ENCODE measurements at regions not wholly inside any gene's neighbourhood (a gene's known extent, or its start where the extent isn't known, plus 50 kb on each side); places are given as distances from the start of the nearest gene placed in this dataset.
"Not testable (repeated sequence)": the region's sequence is repeated elsewhere in the genome, so short reads cannot be mapped to it uniquely, and the experiment has no call there.

DNA sequence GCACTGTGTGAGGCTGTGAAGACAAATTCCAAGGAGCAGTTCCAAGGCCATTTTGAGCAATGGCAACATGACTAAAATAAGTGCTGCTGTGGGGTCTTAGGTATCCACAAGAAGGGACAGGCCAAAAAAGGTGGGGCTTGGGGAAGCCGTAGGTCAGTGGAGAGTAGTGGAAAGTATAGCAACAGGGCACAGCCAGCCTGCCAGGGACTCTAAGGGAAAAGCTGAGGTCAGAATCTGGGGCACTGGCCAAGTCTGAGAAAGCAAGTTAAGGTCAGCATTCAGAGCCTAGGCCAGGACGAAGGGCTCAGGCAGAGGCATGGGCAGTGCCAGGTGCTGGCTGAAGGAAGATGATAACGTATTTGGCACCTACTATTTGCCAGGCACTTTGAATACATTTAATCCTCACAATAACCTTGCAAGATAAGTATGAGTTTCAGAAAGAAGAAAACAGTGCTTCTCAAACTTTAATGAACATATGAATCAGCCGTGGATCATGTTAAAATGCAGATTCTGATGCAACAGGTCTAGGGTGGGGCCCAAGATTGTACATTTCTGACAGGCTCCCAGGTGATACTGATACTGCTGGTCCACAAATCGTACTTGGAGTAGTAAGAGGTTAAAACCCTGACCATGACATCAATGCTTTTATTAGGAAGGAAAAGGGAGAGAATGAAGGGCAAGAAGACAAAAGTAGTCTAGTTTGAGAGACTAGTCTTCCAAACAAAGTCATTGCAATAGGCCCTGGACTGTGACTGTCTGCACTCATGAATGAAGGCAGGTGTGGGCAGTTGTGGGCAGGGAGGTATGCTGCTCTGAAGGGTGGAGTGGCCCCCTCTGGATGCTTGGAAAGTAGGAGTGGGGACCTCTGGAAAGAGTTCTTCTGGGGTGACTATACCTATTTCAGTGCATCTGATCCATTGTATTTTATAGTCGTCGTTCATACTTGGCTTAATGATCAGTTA is 106.3 kb upstream of the ANKRD28 start:
- DNase-seq: no peak

DNA sequence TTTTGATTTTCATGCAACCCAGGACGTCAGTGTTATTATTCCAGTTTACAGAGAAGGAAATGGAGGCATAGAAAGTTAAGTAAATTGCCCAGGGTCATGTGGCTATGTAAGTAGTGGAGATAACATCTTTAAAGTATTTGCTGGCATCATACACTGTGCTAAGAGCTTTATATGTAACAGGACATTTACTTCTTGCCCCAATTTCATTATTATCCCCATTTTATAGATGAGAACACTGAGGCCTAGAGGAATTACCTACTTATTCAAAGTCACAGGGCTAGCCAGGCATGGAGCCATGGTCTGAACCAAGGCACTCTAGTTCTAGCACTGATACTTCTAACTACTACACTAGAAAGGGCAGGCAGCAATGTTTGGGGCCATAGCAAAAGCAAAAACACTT is 107.3 kb upstream of the ANKRD28 start:
- DNase-seq: no peak

DNA sequence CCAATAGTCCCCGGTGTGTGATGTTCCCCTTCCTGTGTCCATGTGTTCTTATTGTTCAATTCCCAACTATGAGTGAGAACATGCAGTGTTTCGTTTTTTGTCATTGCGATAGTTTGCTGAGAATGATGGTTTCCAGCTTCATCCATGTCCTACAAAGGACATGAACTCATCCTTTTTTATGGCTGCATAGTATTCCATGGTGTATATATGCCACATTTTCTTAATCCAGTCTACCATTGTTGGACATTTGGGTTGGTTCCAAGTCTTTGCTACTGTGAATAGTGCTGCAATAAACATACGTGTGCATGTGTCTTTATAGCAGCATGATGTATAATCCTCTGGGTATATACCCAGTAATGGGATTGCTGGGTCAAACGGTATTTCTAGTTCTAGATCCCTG is 109.6 kb upstream of the ANKRD28 start:
- not testable (repeated sequence) for DNase-seq

DNA sequence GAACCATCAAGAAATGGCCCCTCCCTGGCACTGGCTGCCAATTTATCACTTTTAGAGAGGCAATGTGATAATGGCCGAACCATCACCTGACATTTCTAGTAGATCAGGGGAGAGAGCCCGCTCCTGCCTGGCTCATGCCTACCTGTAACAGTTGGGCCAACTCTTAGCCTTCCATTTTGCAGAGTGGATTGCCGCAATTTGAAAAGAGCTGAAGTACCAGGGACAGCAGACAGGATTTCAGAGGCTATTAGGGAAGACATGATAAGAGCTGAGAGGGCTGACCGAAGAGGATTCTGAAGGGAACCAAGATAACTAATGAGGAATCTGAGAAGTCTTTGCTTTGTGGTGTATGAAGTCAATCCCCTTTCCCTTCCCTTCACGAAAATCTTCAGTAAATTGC is 121.2 kb upstream of the ANKRD28 start:
- no peak for DNase-seq

DNA sequence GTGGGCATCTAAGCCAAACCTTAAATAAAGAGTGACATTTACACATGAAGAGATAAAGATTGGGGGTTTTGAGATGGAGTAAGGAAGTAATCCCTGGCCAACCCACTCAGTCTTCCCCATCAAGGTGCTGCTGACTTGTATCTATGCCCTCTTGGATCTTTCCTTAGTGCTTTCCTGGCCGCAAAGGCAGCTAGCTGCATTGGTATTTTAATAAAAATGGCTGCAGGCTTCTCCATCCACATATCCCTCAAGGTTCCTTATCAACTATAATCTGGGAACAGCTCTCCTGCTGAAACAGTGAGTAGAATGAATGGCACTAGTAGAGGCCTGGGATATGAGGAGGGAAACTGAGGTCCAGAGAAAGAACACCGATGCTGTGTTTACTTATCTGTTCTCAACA is 122.2 kb upstream of the ANKRD28 start:
- no peak for DNase-seq

DNA sequence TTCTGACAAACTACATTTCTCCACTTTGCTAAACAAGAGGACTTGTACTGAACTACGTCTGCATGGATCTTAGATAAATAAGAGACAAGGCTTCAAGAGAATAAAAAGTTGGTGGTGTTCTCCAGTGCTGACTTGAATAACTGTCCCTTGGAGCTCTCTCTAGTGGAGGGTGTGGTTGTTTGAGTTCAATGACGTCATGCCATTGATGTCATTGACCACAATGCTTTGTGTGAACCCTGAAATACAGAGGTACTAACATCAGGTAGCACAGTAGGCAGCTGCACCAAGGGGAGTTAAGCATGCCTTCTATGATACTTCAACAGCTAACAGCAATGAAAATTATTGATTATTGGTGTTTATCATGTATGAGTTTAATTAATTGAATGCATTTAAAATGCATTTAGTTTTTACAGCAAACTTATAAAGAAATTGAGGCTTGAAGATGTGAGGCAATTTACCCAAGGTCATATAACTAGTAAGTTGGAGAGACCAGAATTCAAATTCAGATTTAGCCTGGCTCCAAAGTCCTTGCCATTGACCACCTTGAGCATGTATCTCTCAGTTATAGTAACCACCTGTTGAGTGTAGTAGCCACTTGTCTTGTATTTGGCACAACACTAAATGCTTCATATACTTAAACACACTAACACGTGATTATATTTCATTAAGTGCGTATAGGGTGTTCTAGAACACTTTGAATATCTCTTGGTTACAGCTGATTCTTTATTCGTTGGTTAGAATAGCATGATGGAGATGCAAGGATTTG is 126.0 kb upstream of the ANKRD28 start:
- DNase-seq: no peak

DNA sequence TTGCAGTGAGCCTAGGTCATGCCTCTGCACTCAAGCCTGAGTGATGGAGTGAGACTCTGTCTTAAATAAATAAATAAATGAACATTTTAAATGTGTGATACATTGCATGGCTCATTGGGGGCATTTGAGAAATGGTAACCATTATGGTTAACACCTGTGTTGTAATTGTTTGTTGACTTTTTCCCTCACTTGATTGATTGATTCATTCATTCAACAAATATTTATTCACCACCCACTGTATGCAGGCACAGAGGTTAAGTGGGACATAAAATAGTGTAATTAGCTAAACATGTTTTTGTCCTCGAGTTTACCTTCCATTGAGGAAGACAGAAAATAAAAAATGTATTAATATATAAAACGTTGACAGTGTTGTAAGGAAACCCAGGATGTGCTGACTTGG is 127.1 kb upstream of the ANKRD28 start:
- DNase-seq: peak; percentile 21

DNA sequence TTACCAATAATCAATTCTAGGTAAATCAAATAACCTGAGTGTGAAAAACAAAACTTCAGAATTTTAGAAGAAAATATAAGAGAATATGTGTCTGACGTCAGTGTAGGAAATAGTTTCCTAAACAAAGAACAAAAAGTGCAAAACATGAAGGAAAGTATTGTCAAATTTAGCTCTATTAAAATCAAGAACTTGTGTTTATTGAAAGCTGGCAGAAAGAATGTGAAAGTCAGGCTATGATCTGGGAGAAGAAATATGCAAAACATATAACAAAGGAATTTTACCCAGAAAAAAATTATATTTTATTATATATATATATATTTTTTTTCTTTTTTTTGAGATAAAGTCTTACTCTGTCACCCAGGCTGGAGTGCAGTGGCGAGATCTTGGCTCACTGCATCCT is 129.1 kb upstream of the ANKRD28 start:
- DNase-seq: no peak

DNA sequence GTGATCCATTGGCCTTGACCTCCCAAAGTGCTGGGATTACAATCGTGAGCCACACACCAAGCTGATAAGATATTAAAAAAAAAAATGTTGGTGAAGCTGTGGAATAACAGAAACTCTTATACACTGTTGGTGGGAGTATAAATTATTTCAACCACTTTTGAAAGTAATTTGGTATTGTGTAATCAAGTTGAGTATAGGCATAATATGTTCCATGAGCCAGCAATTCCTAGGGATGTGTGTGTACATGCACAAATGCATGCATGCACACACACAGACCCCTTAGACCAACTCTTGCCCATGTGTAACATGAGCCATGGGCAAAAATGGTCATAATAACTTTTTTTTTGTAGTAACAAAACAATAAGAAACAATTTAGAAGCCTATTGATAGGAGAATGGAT is 130.2 kb upstream of the ANKRD28 start:
- no peak for DNase-seq

DNA sequence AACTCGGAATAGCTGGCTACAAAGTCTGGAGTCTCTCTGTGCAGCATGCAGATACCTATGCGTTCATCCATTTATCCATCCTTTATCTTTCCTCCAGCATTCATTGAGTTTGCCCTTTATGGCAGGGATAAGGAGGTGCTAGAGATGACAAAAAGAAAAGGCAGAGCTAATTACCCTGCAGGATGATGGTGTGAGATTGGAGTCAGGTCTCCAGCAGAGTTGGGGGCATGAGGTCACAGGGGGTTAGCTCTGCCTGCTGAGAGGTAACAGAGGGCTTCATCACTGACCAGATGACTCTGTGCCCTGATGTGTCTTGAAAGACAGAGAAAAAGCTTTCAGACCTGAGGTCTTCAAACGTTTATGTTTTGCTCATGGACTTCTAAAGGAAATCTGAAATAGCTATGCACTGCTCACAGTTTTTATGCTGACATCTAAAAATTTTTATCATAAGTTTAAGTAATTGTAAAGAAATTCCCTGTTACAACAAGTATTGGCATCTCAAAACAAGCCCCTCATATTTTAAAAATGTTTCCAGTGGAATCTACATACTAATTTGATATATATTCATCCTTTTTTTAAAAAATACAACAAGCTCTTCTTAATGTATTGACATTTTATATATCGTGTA is 132.3 kb upstream of the ANKRD28 start:
- no peak for DNase-seq

DNA sequence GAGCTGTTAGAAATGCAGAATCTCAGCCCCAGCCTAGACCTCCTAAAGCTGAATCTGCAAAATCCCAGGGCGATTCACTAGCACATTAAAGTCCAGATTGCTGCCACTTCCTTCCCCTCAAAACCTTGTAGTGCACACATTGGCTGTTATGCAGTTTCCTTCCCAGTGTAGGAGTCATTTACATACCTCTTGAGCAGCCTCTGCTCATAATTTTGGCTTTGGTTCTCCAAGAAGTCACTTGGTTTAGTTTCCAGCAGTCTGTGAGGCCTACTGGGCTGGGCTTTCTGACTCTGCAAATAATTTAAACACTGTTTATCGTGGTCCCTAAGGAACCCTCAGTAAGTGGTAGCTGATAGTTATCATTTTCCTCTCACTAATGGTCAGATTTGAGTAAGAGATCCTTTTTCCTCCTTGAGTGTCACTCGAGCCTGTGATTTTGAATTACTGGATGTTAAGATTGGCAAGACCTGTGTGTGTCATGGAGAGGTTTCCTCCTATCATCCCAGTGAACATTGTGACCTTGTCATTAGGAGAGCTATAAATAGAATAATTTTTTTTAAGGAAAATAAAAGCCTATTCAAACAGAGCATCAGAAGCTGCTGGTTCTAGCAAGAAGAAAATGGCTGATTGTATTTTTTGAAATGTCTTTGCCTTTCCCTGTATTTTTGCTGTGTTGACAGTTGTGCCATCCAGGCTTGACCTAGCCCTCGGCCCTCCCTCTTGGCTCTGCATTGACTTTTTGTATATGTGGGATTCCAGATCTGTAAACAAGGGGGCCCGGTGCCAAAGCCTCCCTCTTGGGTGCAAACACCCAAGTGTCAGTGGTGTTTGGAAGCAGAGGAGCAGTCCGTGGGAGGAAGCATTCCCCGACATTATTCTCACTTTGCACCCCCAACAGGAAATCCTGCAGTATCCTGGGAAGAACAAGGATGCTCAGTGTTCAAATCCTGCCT is 134.8 kb upstream of the ANKRD28 start:
- DNase-seq: no peak

DNA sequence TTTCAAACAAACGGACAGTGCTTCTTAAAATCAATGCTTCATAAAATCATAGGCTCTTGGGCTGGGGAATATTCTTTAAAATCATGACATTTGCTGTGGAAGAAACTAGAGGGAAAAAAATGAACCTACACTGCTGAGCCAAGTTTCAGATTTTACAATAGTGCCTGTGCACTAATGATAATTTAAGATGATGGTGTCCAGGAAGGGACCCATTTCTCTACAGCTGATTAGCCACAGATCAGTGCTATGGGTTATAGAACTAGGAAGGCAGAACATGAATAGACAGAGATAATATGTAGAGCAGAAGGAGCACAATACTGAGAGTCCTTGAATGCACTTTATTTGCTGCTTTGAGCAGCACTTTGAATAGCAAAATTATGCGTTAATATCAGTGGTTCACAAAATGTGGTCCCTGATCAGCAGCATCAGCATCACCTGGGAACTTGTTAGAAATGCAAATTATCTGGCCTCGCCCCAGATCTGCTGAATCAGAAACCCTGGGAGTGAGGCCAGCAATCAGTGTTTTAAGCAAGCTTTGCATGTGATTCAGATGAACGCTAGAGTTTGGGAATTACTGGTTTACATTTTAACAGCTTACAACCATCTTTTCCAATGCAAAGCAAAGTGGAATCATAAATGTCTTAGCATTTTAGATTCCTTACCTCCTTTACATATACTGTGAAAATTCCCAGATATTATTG is 135.8 kb upstream of the ANKRD28 start:
- no peak for DNase-seq

DNA sequence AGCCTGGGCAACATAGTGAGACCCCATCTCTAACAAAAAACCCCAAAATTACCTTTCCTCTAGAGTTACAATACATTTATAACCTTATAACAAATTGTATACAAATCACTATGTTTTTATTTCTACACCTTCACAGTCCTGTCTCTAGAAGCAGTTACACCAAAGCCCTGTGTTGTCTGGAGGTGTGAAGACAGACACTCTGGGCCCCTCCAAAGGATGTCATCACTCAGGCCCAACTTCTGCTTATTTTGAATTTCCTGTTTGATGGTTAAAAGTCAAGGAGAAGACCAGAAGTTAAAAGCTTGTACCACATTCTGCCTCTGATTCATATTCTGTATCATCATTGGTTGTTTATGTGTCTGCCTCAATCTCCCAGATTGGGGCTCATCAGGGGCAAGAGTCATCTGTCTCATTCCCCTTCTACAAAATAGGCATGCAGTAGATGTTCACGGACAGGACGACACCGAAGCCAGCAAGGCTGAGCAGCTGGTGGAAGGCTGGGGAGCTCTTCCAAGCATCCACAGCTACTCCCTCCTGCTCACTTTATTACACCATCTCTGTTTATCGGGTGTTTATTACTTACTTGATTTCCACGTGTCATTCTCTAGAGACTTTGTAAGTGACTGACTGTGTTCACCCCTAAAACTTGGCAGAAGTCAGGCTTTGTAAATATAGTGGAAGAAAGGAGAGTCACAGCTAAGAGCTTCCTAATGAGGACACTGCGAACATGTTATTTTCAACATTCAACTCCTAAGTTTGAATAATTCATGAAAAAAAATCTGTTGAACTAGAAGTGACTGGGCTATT is 136.8 kb upstream of the ANKRD28 start:
- DNase-seq: no peak

DNA sequence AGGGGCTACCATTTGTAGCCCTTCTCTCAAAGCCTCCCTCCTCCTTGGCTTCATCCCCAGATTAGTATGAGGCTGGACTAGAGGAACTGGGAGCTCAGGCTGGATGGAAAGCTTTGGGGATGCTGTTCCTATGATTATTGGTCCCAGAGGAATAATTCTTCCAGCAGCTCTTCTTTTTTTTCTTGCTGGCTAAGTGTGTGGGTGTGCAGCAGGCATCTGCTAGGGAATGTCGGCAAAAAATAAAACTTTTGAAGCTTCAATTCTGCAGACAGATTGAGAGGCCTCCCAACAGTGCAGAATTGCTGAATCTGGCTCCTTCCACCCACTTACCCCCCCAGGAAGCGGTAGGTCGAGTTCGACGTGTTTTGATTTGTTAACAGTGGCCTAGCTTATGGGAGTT is 138.5 kb upstream of the ANKRD28 start:
- no peak for DNase-seq

DNA sequence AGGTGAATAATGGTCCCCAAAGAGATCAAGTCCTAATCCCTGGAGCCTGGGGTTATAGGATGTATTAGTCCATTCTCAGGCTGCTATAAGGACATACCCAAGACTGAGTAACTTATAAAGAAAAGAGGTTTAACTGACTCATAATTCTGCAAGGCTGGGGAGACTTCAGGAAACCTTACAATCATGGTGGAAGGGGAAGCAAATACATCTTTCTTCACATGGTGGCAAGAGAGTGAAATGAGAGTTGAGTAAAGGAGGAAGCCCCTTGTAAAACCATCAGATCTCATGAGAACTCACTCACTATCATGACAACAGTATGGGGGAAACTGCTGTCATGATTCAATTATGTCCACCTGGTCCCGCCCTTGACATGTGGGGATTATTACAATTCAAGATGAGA is 142.9 kb upstream of the ANKRD28 start:
- no peak for DNase-seq

DNA sequence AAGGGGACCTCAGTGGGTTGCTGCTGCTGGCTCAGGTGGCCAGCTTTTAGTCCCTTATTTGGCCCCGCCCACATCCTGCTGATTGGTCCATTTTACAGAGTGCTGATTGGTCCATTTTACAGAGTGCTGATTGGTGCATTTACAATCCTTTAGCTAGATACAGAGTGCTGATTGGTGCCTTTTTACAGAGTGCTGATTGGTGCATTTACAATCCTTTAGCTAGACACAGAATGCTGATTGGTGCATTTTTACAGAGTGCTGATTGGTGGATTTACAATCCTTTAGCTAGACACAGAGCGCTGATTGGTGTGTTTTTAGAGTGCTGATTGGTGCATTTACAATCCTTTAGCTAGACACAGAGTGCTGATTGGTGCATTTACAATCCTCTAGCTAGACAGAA is 143.7 kb upstream of the ANKRD28 start:
- not testable (repeated sequence) for DNase-seq

DNA sequence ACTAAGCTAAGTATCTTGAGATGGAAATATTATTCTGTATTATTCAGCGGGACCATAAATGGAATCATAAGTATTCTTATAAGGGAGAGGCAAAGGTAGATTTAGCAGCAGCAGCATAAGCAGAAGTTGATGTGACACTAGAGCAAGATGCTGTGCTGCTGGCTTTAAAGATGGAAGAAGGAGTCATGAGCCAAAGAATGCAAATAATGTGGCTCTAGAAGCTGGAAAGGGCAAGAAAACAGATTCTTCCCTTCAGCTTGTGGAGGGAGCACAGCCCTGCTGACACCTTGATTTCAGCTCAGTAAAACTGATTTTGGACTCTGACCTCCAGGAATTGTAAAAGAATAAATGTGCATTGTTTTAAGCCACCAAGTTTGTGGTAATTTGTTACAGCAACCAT is 144.2 kb upstream of the ANKRD28 start:
- DNase-seq: no peak

DNA sequence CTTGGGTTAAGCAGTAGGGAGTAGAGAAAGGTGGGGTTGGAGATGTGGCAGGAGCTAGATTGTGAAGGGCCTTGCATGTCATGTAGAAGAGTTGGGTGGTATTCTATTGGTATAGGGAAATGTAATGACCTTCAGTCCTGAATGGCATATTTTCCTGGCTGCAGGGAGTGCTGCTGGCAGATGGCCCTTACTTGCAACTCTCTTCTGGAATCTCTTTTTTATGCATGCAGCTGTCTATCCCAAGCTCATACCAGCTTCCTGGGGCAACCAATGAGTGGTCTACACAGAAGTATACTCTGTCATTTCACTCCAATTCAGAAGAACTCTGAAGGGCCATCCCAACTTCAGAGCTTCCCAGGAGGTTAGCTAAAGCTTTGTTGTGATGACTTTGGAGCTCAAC is 144.7 kb upstream of the ANKRD28 start:
- no peak for DNase-seq

DNA sequence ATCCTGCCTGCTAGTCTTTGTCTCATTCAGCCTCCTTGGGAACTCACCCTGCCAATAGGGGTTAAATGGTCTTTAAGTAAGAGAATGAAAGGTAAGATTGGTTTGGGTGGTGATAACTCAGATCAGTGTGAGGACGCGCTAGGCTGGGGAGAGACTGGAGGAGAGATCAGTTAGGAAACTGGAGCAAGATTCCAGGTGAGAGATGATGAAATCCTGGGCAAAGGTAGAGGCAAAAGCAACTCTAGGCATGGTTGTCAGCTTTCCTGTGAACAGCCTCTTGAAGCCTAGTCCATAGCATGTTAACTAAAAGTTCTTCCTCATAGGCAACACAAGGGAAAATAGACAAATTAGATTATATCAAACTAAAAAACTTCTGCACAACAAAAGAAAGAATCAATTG is 145.2 kb upstream of the ANKRD28 start:
- no peak for DNase-seq

DNA sequence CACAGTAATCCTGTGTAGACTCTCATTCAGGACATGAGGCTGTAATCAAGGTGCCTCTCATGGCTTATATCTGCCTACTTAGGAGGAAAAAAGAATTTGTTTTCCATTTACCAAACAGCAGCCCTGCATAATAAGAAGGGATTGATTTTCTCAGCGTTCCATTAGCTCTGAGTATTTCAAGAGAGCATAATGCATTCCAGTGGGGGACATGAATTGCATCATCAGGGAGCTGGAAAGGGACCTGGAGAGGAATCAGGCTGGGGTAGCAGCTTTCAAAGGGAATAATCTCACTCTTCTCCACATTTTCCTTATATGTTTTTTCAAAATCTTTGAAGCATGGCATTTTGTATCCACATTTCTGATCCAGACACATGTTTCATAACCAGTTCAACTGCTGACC is 150.6 kb upstream of the ANKRD28 start:
- DNase-seq: no peak
